Muscle layer of duodenum (tissue), 2 donors: ENCODE measurements at regions not wholly inside any gene's neighbourhood (a gene's known extent, or its start where the extent isn't known, plus 50 kb on each side); places are given as distances from the start of the nearest gene placed in this dataset.

Experiments
- H3K27ac ChIP-seq: one replicate; pipeline ENCODE4 v1.7.0; 2013; ENCODE audit warnings: mild to moderate bottlenecking, low read length
- H3K27me3 ChIP-seq: one replicate; pipeline ENCODE4 v1.7.0; 2013; ENCODE audit warnings: low read depth, mild to moderate bottlenecking, control low read depth, low read length
- H3K36me3 ChIP-seq, 2 donors: one replicate each; pipeline ENCODE4 v1.7.0; 2013; ENCODE audit warnings: low read length in 2 of 2, control low read depth in 1 of 2, mild to moderate bottlenecking in 1 of 2; ENCODE audit not compliant: insufficient read depth in 2 of 2, control insufficient read depth in 1 of 2
- H3K4me1 ChIP-seq, 2 donors: one replicate each; pipeline ENCODE4 v1.7.0; 2013; ENCODE audit warnings: low read length in 2 of 2, mild to moderate bottlenecking in 2 of 2, control low read depth in 1 of 2, moderate library complexity in 1 of 2; ENCODE audit not compliant: insufficient read depth in 2 of 2, control insufficient read depth in 1 of 2
- H3K4me3 ChIP-seq, 2 donors: one replicate each; pipeline ENCODE4 v1.7.0; 2013; ENCODE audit warnings: low read length in 2 of 2, low read depth in 1 of 2, mild to moderate bottlenecking in 1 of 2
- H3K9me3 ChIP-seq, 2 donors: one replicate each; pipeline ENCODE4 v1.7.0; 2013; ENCODE audit warnings: low read length in 2 of 2, control low read depth in 1 of 2, mild to moderate bottlenecking in 1 of 2; ENCODE audit not compliant: control insufficient read depth in 1 of 2
- donor health status: healthy.

DNA sequence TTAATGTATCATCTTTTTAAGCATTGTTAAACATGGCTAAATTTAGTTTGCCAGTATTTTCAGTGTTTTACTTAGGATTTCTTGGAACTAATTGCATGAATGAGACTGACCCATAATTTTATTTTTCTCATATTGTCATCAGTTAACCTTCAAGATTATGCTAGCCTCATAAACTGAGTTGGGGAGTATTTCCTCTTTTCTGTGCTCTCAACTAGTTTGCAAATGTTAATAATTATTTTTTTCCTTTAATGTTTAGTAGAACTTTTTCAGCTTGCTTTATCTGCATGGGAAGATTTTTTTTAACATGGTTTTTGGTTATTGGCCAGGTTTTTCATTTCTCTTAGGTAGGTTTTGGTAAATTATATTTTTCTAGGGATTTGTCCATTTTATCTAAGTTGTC, 235.4 kb upstream of the SESN3 start:
- Histone ChIP-seq H3K4me3 (no peak overlapping the region), H3K27ac (no peak overlapping the region), H3K4me1 (no peaks in the 10 kb centered on the region), H3K27me3 (no peaks in the 10 kb centered on the region), H3K9me3 (no peaks in the 10 kb centered on the region), H3K36me3 (no peaks in the 10 kb centered on the region)

DNA sequence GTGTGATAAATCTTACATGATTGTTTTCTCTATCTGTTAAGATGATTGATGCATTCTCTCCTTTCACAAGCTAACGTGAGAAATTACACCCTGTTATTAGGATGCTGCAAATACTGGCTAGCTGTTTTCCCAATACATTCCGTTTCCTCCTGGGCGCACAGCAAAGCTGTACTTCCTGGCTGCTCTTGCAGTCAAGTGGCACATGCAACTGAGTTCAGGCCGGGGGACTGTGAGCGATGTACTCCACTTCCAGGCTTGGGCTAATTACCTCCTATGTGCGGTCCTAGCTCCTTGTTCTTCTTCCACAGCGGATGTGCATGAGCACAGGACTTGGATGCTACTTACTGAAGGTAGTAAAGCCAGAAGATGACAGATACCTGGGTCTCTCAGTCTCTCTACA, 234.9 kb upstream of the SESN3 start:
- no peaks in the 10 kb centered on the region for H3K27me3 ChIP-seq
- no peaks in the 10 kb centered on the region for H3K36me3 ChIP-seq
- H3K4me3 ChIP-seq, result no peak overlapping the region
- no peaks in the 10 kb centered on the region for H3K9me3 ChIP-seq
- H3K27ac ChIP-seq, result no peak overlapping the region
- H3K4me1 ChIP-seq, result no peaks in the 10 kb centered on the region

DNA sequence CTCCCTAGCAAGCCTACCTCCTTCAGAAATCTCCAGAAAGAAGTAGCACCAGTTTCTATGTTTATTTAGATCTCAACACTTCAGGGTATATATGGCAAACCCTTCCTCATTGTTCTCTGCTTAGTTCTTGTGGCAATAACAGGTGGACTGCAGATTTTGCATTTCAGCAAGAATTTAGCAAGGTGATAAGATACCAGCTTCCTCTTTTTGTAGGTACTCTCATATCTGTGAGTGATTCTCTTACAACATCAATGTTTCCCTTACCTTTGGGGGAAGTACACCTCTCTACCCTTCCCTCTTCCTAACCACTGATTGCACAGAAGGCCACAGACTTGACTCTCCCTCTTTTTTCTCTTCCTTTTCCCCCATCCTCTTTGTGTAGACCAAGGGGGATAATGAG, 230.9 kb upstream of the SESN3 start:
- Histone ChIP-seq H3K27me3 (no peaks in the 10 kb centered on the region), H3K36me3 (no peaks in the 10 kb centered on the region), H3K4me3 (no peak overlapping the region), H3K27ac (no peak overlapping the region), H3K9me3 (no peaks in the 10 kb centered on the region), H3K4me1 (peaks cover 4 to 7% of the 10 kb centered on the region in 2 donors)

GRCh38 chr11:95461348-95461747, 230.3 kb upstream of the SESN3 start:
- no peaks in the 10 kb centered on the region for H3K9me3 ChIP-seq
- no peaks in the 10 kb centered on the region for H3K36me3 ChIP-seq
- no peak overlapping the region for H3K27ac ChIP-seq

DNA sequence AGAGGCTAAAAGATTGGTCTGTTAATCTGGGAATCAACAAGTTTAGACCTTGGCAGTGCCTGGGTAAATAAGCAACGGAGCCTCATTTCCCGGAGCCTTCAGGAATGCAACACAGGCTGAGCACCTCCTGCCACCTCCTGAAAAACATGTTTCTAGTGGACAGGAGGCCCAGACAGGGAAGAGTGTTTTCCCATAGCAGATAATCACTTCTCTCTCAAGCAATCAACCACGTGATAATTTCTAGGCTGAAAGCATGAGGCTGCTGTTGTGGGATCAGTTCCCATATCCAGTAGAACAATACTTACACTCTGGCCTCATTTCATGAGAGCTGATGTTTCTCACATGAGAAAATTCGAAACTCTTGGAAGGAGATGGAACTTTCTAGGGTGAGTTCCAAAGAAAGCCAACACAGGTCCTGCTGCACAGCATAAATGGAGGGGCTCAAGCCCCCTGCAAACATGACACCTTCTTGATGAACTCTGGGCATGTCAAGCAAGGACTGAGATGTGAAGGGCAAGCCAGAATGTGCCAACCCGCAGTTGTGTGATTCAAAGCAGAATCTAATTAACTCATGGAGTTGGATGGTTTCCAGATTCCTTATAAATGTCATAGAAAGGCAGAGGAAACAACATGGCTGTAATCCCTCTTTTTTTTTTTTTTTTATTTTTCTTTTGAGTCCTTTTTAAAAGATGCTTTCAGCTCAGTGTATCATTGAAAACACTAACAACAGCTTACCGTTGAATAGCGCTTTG, 228.5 kb upstream of the SESN3 start:
- Histone ChIP-seq H3K27me3 (no peaks in the 10 kb centered on the region), H3K36me3 (no peaks in the 10 kb centered on the region), H3K4me1 (peaks cover 4 to 7% of the 10 kb centered on the region in 2 donors), H3K27ac (no peak overlapping the region), H3K4me3 (no peak overlapping the region), H3K9me3 (no peaks in the 10 kb centered on the region)

More at GRCh38 chr11:95461348-95461747, 230.3 kb upstream of the SESN3 start:
- Histone ChIP-seq H3K27me3 (no peaks in the 10 kb centered on the region), H3K4me3 (no peak overlapping the region), H3K4me1 (peaks cover 4 to 7% of the 10 kb centered on the region in 2 donors)

- Histone ChIP-seq H3K9me3 (no peaks in the 10 kb centered on the region), H3K27me3 (no peaks in the 10 kb centered on the region), H3K36me3 (no peaks in the 10 kb centered on the region), H3K4me3 (no peak overlapping the region), H3K27ac (no peak overlapping the region), H3K4me1 (peaks cover 4 to 7% of the 10 kb centered on the region in 2 donors)
Measured at GRCh38 chr11:95456714-95457491, 225.9 kb upstream of the SESN3 start.

- no peaks in the 10 kb centered on the region for H3K27me3 ChIP-seq
- no peak overlapping the region for H3K27ac ChIP-seq
- H3K4me1 ChIP-seq, result peaks cover 4 to 7% of the 10 kb centered on the region in 2 donors
Measured at GRCh38 chr11:95455228-95455970, 224.4 kb upstream of the SESN3 start.

DNA sequence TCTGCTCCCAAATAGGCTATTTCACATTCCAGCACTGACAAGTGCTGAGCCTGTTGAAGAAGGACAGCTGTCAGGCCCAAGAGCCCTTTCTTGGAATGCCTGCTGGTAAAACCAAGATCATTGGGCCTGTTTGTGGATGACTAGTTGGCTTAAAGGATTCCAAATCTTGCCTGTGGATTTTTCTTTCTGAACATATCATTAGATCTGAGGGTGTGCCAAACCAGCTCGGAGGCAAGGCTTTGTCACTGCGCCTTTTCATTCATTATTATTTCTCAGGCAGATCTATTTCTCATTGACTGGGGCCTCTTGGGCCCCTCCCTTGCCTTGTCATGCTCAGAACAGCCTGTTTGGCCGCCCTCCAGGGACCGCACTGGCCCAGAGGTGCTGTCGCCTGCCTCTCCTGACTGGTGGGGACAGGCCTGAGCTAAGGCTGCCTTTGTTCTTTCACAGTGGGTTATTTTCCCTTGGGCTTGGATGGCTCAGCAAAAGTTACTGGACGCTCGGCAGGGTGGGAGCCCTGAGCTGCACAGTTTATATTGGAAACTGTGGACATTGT, 222.7 kb upstream of the SESN3 start:
- H3K4me1 ChIP-seq, result no peaks in the 10 kb centered on the region
- no peak overlapping the region for H3K4me3 ChIP-seq
- H3K36me3 ChIP-seq, result no peaks in the 10 kb centered on the region
- no peaks in the 10 kb centered on the region for H3K9me3 ChIP-seq
- no peak overlapping the region for H3K27ac ChIP-seq
- no peaks in the 10 kb centered on the region for H3K27me3 ChIP-seq

More at GRCh38 chr11:95455228-95455970, 224.4 kb upstream of the SESN3 start:
- H3K9me3 ChIP-seq, result no peaks in the 10 kb centered on the region
- no peak overlapping the region for H3K4me3 ChIP-seq
- no peaks in the 10 kb centered on the region for H3K36me3 ChIP-seq

GRCh38 chr11:95451682-95452081, 220.7 kb upstream of the SESN3 start:
- Histone ChIP-seq H3K27me3 (no peaks in the 10 kb centered on the region), H3K36me3 (no peaks in the 10 kb centered on the region), H3K4me1 (no peaks in the 10 kb centered on the region), H3K9me3 (no peaks in the 10 kb centered on the region), H3K27ac (no peak overlapping the region), H3K4me3 (no peak overlapping the region)

GRCh38 chr11:95451261-95451660, 220.3 kb upstream of the SESN3 start:
- Histone ChIP-seq H3K27ac (no peak overlapping the region), H3K27me3 (no peaks in the 10 kb centered on the region), H3K4me3 (no peak overlapping the region), H3K9me3 (no peaks in the 10 kb centered on the region), H3K4me1 (no peaks in the 10 kb centered on the region), H3K36me3 (no peaks in the 10 kb centered on the region)

GRCh38 chr11:95450547-95451123, 219.6 kb upstream of the SESN3 start:
- Histone ChIP-seq H3K27ac (no peak overlapping the region), H3K9me3 (no peaks in the 10 kb centered on the region), H3K4me3 (no peak overlapping the region), H3K27me3 (no peaks in the 10 kb centered on the region), H3K4me1 (no peaks in the 10 kb centered on the region), H3K36me3 (no peaks in the 10 kb centered on the region)
